ENCODE measurements at regions not wholly inside any gene's neighbourhood (a gene's known extent, or its start where the extent isn't known, plus 50 kb on each side); places are given as distances from the start of the nearest gene placed in this dataset.

DNA sequence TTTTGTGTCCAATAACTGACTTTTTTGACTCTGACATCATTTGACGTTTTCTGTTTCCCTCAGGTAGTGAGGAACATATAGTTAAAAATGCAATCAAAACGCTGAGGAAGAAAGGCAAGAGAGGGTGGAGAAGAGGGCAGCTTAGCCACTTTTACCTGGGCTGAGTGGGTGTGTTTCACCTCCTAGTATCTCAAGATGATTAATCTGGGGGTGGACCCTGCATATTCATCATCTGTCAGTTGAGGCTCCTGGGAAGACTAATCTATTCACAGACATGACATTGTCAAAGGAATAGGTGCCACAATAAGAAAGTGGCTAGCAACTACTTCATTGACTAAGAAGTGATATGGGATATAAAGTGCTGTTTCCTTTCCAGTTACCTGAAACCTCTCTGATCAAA lies 331.5 kb upstream of the RARB start (continued):
- TF ChIP-seq, protein P1, sequence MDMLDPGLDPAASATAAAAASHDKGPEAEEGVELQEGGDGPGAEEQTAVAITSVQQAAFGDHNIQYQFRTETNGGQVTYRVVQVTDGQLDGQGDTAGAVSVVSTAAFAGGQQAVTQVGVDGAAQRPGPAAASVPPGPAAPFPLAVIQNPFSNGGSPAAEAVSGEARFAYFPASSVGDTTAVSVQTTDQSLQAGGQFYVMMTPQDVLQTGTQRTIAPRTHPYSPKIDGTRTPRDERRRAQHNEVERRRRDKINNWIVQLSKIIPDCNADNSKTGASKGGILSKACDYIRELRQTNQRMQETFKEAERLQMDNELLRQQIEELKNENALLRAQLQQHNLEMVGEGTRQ (IDR thresholded peaks at IDR 0.05; ENCODE audit: borderline replicate concordance, low read depth, low read length): no peak
- no peak for TF ChIP-seq JUNB (IDR thresholded peaks at IDR 0.05)
- TF ChIP-seq POLR2AphosphoS2 (IDR thresholded peaks at IDR 0.05; ENCODE audit: low read depth, low read length): no peak
- TF ChIP-seq, protein P2, sequence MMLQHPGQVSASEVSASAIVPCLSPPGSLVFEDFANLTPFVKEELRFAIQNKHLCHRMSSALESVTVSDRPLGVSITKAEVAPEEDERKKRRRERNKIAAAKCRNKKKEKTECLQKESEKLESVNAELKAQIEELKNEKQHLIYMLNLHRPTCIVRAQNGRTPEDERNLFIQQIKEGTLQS (IDR thresholded peaks at IDR 0.05; ENCODE audit: borderline replicate concordance, extremely low read depth, low read depth, low read length): no peak
- no peak for TF ChIP-seq BCL11A (IDR thresholded peaks at IDR 0.05; ENCODE audit: low read depth, low read length)
- TF ChIP-seq, protein P3, sequence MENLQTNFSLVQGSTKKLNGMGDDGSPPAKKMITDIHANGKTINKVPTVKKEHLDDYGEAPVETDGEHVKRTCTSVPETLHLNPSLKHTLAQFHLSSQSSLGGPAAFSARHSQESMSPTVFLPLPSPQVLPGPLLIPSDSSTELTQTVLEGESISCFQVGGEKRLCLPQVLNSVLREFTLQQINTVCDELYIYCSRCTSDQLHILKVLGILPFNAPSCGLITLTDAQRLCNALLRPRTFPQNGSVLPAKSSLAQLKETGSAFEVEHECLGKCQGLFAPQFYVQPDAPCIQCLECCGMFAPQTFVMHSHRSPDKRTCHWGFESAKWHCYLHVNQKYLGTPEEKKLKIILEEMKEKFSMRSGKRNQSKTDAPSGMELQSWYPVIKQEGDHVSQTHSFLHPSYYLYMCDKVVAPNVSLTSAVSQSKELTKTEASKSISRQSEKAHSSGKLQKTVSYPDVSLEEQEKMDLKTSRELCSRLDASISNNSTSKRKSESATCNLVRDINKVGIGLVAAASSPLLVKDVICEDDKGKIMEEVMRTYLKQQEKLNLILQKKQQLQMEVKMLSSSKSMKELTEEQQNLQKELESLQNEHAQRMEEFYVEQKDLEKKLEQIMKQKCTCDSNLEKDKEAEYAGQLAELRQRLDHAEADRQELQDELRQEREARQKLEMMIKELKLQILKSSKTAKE (IDR thresholded peaks at IDR 0.05; ENCODE audit: low read depth, poor library complexity, severe bottlenecking): no peak
- no peak for TF ChIP-seq BACH1 (IDR thresholded peaks at IDR 0.05; ENCODE audit: borderline replicate concordance)
- no peak for TF ChIP-seq JUND (IDR thresholded peaks at IDR 0.05; ENCODE audit: low read depth, low read length)
- TF ChIP-seq CREM (IDR thresholded peaks at IDR 0.05; ENCODE audit: low read depth): no peak

DNA sequence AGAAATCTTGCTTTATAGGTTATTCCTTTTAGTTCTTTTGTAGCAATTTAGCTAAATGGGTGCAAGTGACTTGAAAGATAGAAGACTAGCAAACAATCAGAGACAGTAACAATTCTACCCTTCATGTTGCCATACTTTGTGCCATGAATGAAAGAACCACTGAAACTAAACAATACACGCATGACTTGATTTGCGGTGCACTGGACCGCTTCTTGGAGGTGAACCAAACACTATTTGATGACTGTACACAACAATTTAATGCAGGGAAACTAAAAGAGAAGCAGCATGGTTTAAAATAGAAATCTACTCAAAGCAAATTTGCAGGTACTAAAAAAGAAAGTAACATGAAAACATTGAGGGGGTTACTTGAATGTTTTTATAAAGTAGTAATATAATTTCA lies 331.0 kb upstream of the RARB start:
- ChIA-PET SMC1A (ENCODE audit: uncharacterized antibody, unreplicated experiment) (interaction anchor here (0.6 kb wide), 1 partner anchor 208 kb away, joined by 3 read pairs; no protein-coding TSS in a partner anchor), CTCF (no interaction called here), POLR2A (no interaction called here), RAD21 (ENCODE audit: unreplicated experiment) (no interaction called here)
- Histone ChIP-seq H3K9me3 (replicated peaks; ENCODE audit: control insufficient read depth, insufficient read depth, low read length) (no peaks in the 10 kb centered on the region), H3K4me3 (no peak overlapping the region), H3K36me3 (ENCODE audit: control insufficient read depth in 2 of 2, insufficient read depth in 2 of 2, low read length in 1 of 2) (no peaks in the 10 kb centered on the region), H3K27ac (ENCODE audit: control insufficient read depth, insufficient read depth) (no peak overlapping the region), H4K20me1 (ENCODE audit: control insufficient read depth, insufficient read depth) (no peaks in the 10 kb centered on the region), H2AFZ (ENCODE audit: control insufficient read depth, low read depth, low read length) (no peak overlapping the region), H3K9ac (ENCODE audit: control insufficient read depth, insufficient read depth, low read length) (no peak overlapping the region), H3K4me1 (ENCODE audit: control insufficient read depth, insufficient read depth, low read length) (no peaks in the 10 kb centered on the region), H3K4me2 (ENCODE audit: control insufficient read depth, insufficient read depth) (no peak overlapping the region), H3K79me2 (ENCODE audit: control insufficient read depth, insufficient read depth, low read length) (no peaks in the 10 kb centered on the region), H3K27me3 (replicated peaks in 1 of 2; ENCODE audit: control insufficient read depth in 2 of 2, insufficient read depth in 2 of 2, low read length in 1 of 2) (no peaks in the 10 kb centered on the region; a peak in 1 of 4 replicates)
- in situ Hi-C loops (cut with MboI): no loop called here
- WGBS (ENCODE audit: insufficient coverage, insufficient replicate concordance, low lambda C conversion rate, missing lambda C conversion rate): 28% methylated on average over 3 of the region's 3 CpGs
- ATAC-seq (peak; percentile 52), FAIRE-seq (no peak), DNase-seq (ENCODE audit: low read depth, low spot score) (no peak)
- BruUV-seq (replicated peaks): no TSS peak
- intact Hi-C loops (cut with micrococcal nuclease; ENCODE audit: unreplicated experiment): no loop called here
- TF ChIP-seq TCF7 (IDR thresholded peaks at IDR 0.05; ENCODE audit: borderline replicate concordance) (no peak), CBX5 (IDR thresholded peaks at IDR 0.05; ENCODE audit: low read depth) (no peak), MEF2B (IDR thresholded peaks at IDR 0.05; ENCODE audit: partially characterized antibody, poor library complexity, severe bottlenecking) (no peak), CREB1 (IDR thresholded peaks at IDR 0.05; ENCODE audit: low read depth) (no peak), ZNF207 (IDR thresholded peaks at IDR 0.05; ENCODE audit: borderline replicate concordance) (no peak), JUND (IDR thresholded peaks at IDR 0.05; ENCODE audit: low read depth, low read length) (no peak), CREM (IDR thresholded peaks at IDR 0.05; ENCODE audit: low read depth) (no peak), RUNX3 (IDR thresholded peaks at IDR 0.05; ENCODE audit: low read length) (no peak), ZSCAN29 (IDR thresholded peaks at IDR 0.05) (no peak), ZNF274 (IDR thresholded peaks at IDR 0.05; ENCODE audit: insufficient read depth, insufficient read length) (no peak), STAT3 (IDR thresholded peaks at IDR 0.05; ENCODE audit: low read depth, low read length) (no peak)
- TF ChIP-seq, protein P4, sequence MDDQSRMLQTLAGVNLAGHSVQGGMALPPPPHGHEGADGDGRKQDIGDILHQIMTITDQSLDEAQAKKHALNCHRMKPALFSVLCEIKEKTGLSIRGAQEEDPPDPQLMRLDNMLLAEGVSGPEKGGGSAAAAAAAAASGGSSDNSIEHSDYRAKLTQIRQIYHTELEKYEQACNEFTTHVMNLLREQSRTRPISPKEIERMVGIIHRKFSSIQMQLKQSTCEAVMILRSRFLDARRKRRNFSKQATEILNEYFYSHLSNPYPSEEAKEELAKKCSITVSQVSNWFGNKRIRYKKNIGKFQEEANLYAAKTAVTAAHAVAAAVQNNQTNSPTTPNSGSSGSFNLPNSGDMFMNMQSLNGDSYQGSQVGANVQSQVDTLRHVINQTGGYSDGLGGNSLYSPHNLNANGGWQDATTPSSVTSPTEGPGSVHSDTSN (IDR thresholded peaks at IDR 0.05; ENCODE audit: insufficient replicate concordance, low read depth, low read length): no peak
- TF ChIP-seq, protein P5, sequence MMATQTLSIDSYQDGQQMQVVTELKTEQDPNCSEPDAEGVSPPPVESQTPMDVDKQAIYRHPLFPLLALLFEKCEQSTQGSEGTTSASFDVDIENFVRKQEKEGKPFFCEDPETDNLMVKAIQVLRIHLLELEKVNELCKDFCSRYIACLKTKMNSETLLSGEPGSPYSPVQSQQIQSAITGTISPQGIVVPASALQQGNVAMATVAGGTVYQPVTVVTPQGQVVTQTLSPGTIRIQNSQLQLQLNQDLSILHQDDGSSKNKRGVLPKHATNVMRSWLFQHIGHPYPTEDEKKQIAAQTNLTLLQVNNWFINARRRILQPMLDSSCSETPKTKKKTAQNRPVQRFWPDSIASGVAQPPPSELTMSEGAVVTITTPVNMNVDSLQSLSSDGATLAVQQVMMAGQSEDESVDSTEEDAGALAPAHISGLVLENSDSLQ (IDR thresholded peaks at IDR 0.05): no peak

Measured in GM12878 (cell line).